NCI-H1694 treated with DMSO at 0.1 percent for 48 hours (cell line): ENCODE measurements at regions not wholly inside any gene's neighbourhood (a gene's known extent, or its start where the extent isn't known, plus 50 kb on each side); places are given as distances from the start of the nearest gene placed in this dataset.

Source experiments
- DNase-seq: peaks from one replicate; lab custom pipeline; 2025; lab: John Stamatoyannopoulos, UW

GRCh38 chr2:220107380-220107791 is 480.0 kb downstream of the SLC4A3 start:
- no peak for DNase-seq

DNA sequence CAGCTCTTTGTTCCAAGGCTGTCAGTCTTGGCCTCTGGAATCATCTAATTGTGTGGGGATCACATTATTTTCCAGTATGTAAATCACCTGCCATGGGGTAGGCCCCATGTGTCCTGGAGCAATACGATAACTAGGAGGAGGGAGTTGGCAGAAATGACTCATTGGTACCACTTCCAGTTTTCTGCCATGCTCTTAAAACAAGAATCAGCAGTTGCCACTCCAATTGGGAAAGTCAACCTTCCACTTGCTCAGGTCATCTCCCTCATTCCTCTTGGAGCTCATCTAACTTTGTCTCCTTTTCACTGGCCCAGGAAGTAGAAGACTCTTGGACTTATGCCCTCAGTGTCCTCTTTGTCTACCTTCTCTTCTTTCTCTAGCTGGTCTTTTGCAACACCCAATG is 487.0 kb downstream of the SLC4A3 start:
- DNase-seq = no peak

DNA sequence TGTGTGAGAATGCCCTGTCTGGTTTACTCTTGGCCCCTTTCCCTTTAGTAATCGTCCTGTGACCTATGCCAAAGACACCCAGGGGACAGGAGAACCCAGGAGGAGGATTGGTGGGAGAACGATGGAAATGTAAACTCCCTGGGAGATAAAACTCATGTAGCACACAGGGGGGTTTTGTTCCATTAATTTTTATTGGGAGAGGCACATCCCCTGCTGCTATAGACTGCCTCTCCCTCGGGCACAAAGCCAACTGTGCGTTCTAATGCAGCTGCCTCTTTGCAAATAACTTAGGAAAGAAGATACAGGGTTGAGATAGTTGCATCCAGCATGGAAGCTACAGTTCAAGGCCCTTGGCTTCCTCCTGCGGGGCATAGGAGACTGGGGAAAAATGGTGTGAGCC is 489.6 kb downstream of the SLC4A3 start:
- DNase-seq = no peak

DNA sequence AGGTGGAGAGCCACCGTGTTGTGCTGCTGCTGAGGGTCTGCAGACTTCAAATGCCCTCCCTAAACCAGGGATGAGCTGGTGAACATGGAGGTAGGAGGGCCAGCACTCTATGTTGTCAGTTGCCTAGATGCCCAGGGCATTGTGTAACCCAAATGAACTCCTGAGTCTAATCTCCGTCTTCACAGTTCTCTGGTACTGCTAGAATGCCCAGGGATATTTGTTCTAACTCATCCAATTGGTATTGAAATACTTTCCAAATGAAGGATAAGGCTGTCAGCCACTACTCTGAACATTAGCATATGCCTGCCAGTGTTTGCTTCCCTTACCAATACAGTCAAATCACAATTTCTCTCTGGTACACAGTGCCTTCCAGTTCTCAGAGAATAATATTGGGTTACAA is 492.6 kb downstream of the SLC4A3 start:
- no peak for DNase-seq

DNA sequence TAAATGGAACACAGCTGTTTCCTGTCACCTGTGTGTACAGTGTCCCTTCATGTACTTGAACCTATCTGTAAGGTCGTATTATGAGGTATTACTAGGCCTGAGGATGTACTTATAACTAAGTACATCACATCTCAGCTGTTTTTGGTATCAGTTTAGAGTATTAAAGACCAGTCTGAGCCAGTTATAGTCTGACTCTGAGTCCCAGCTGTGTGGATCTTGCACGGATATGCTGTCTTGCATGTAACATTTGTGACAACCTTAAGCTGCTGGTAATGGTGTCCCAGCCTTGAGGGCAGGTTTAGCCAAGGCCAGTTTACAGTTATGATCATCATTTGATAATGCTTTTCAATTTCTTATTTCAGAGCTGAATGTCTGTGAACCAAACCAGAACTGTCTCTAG is 496.3 kb downstream of the SLC4A3 start:
- no peak for DNase-seq

GRCh38 chr2:220125551-220125950 is 498.1 kb downstream of the SLC4A3 start:
- no peak for DNase-seq

DNA sequence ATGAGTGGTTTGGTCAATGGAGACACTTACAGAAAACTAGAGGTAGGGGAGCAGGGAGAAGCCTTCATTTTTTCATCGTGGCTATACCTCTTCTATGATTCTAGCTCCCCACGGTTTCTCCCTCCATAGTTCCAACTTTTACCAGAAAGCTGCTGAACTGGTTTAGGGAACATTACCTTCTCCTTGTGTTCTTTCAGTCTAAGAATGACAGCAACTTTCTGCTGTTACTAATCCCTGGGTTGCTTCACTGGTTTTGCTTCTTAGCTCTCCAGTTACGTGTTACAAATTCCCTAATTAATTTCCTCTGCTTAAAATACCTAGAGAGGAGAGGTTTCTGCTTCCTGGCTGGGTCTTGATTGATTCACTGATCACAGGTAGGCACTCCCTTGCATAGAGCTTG is 499.9 kb downstream of the SLC4A3 start:
- no peak for DNase-seq

DNA sequence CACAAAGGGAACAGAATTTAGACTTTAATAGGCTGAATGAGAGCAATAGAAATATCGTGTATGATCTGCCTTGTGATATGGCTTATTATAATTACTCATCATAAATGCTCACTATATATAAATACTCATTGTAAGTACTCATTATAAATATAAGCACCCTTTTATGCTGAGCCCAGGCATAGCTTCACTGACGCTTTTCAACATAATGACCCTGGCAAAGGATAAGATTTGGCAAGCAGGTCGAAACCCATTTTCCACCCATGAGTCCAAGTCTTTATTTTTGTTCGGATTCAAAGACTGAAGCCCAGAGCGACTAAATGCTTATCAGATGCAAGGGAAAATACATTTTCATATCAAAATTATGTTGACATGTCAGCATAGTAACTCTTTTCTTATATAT is 500.4 kb downstream of the SLC4A3 start:
- DNase-seq = no peak

DNA sequence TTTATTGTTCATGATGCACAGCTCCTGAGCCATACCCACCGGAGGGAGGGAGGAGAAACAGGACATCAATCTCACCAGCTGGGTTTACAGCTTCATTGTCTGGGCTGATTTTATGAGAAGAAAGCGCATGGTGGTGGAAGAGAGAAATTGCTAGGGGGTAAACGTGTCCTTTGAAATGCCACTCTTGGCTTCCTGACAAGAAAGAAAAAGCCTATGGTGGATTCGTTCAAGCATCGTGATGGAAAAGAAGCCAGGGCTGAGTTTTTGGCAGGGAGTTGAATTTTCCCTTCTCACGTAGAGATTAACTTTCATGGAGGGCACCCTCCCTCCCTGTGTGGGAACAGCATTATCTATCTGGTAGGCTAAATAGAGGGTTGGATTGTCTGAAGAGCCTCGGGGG is 502.0 kb downstream of the SLC4A3 start:
- DNase-seq = no peak

DNA sequence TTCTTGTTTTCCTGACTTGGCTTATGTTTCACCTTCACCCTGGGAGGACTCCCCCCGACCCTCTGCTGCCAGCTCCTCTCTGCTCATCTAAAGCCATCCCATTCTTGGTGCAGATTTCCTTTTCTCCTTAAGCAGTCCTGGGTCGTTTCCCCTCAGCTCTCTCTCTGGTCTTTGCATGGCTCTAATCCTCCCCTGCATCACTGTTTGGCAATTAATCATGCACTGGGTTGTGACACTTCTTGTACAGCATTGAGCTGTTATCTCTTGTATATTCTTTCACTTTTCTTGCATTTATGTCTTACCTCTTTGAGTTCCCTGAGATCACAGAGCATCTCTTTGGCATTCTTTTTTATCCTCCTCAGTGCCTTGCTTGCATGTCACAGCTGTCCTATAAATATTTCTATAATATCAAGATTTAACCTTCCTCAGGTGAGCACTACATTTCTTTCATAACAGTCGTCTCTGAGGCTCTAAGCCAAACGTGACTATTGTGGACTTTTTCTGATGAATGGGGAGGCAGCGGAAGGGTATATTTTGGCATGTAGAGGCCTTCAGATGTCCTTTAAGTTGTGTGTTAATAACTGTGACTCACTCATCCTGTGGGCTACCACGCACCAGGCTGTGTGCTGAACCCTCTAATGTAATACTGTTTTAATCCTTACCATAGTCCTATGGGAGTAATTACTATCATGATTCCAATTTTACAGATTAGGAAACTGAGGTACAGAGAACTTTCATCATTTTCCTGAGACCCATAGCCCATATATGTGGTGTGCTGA is 507.5 kb downstream of the SLC4A3 start:
- no peak for DNase-seq

DNA sequence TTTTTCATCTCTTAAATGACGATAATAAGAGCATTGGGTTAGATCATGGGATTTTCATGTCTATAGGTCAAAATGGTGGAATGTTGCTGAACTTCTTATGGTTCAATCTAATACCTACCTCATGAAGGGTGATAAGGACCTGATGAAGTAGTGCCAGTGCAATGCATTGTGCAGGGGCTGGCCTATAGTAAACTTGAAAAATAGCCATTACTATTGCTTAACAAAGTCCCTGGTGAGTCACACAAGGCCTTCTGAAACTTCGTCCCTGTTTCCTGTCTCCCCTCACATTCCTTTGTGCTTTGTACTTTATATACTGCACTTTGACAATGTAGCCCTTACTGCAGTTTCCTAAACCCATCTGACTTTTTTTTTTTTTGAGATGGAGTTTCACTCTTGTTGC is 515.9 kb downstream of the SLC4A3 start:
- no peak for DNase-seq

GRCh38 chr2:220144411-220144810 is 517.0 kb downstream of the SLC4A3 start:
- DNase-seq = no peak

- no peak for DNase-seq
Observed at GRCh38 chr2:220147161-220148038, 520.0 kb downstream of the SLC4A3 start.

DNA sequence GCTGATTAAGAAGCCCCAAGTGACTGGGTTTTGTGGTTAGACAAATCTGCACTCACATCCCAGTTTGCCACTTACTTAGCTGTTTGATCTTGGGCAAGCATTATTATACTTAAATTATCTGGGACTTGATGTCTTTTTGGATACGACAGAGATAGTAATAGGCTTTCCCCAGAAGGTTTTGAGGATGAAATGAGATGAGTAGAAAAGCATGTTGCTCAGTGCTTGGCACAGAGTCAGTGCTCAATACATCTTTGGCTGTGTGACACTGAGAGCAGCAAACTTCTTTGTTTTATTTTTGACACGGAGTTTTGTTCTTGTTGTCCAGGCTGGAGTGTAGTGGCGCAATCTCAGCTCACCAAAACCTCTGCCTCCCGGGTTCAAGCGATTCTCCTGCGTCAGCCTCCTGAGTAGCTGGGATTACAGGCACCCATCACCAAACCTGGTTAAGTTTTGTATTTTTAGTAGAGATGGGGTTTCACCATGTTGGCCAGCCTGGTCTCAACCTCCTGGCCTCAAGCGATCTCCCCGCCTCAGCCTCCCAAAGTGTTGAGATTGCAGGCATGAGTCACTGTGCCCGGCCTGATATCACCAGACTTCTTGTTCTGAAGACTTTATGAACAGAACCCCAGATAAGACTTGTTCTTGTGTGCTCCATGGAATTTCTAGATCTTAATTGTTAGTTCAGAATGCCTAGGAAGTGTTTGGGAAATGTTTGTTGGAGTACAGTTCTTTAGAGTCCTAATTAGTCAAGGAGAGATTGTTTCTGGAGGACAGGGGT is 521.2 kb downstream of the SLC4A3 start:
- no peak for DNase-seq

- no peak for DNase-seq
Observed at GRCh38 chr2:220151341-220151740, 523.9 kb downstream of the SLC4A3 start.

DNA sequence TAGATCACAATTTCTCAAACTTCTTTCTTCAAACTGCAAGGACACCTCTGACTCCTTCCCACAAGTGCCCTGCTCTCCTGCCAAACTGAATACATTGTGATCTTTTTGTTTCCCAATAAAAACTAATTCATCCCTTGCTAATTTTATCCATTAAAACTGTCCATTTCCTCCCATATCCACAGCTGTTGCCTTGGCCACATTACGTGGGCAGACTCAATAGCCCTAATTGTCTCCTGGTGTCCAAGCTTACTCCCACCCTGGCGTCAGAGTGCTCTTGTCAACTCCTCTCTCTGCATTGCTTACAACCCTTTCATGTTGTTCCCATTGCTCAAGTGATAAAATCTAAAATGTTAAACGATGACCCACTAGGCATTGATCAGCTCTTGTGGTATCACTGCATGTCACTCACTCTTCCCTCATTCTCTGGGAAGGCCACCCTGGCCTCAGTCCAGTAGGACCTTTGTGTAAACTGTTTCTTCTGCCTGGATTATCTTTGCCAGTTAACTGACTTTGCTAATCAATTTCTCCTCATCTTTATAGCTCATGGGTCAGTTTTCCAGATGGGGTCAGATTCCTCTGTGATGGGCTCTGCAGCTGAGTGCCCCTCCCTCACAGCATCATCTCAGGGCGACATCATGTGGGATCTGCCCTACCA is 525.0 kb downstream of the SLC4A3 start:
- no peak for DNase-seq

DNA sequence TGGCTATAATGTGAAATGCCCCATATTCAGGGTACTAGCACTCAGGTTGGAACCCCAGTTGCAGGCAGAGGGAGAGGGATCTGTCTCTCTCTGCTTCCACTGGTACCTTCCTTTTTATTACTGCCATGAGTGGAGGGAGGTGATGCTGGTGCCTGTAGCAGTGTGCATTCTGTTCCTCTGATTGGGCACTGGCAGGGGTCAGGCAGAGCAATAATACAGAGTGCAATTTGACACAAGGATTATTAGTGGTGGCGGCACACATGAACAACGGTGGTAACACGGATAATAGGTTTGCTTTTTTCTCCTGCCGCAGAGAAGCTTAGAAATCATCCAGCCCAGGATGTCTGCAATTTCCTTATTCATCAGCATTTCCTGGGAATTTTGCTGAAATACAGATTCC is 525.7 kb downstream of the SLC4A3 start:
- DNase-seq = no peak

DNA sequence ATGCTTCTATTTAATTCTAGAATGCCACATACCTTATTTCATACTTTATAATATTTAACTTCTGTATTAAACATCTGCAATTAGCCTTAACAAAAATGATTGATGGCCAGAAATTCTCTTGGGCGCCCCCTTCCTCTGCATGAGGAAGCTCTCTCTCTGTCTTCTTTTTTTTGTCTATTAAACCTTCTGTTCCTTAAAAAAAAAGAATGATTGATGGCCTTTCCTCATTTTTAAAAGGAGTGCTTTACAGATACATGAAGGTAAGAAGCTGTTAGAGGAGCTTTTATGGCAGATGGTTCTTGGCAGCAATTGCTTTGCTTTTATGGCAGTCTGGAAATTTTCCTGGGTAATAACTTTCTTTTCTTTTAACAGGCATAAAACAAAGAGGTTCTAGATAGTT is 526.9 kb downstream of the SLC4A3 start:
- no peak for DNase-seq

- DNase-seq = no peak
Observed at GRCh38 chr2:220157312-220157711, 529.9 kb downstream of the SLC4A3 start.

DNA sequence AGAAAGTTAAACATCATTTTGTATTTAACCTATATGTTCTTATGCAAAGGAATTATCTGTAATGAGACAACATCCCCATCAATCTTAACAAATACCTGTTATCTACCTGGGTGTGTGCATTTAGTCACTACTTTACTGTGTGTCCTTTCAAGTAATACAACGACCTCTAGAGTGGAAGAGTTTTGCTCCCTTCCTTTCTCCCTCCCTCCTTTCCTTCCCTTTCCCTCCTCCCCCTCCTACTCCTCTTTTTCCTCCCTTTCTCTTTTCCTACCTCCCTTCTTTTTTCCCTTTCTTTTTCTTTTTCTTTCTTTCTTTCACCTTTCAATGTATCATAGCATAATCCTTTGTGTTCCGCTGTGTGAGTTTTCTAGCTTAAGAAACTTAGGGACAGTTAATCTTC is 532.3 kb downstream of the SLC4A3 start:
- DNase-seq = no peak

GRCh38 chr2:220162320-220162719 is 534.9 kb downstream of the SLC4A3 start:
- DNase-seq = no peak

DNA sequence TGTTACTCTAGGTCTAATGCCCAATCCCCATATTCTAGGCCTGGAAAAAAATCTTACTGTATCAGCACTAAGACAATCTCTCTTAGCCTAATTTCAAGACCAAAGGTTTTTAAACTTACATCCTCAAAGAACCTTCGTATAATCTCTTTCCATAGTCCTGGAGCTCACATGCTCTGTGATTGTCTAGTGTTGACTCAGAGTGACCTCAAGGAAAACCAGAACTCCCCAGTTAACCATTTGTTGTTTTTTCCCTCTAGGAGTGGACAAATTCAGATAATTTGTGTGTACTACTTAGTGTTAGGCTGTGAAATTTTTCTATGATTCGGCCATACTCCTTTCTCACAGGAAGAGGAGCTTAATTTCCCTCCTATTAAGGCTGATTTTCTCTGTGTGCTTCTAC is 536.1 kb downstream of the SLC4A3 start:
- no peak for DNase-seq
